IMR-90 (cell line): ENCODE measurements at regions not wholly inside any gene's neighbourhood (a gene's known extent, or its start where the extent isn't known, plus 50 kb on each side); places are given as distances from the start of the nearest gene placed in this dataset.

Source experiments
- BHLHE40 ChIP-seq: fragments of 150-350 bp; IDR thresholded peaks from 2 replicates; pipeline ENCODE4 v1.6.1; 2016; ENCODE audit warnings: mild to moderate bottlenecking, low read depth, low read length
- CEBPB ChIP-seq: IDR thresholded peaks from 2 replicates; pipeline ENCODE4 v1.6.1; 2012; ENCODE audit warnings: low read depth, low read length, improper control_type of control experiment
- CHD1 ChIP-seq: IDR thresholded peaks from 2 replicates; pipeline ENCODE4 v1.6.1; 2012; ENCODE audit warnings: low read depth, low read length, improper control_type of control experiment
- ELK1 ChIP-seq: fragments of 150-350 bp; IDR thresholded peaks from 2 replicates; pipeline ENCODE4 v1.6.1; 2016; ENCODE audit warnings: low read depth, mild to moderate bottlenecking, low read length, moderate library complexity, borderline replicate concordance
- MAZ ChIP-seq: IDR thresholded peaks from 2 replicates; pipeline ENCODE4 v1.6.1; 2012; ENCODE audit warnings: low read depth, mild to moderate bottlenecking, low read length, improper control_type of control experiment, moderate library complexity, borderline replicate concordance
- MXI1 ChIP-seq: IDR thresholded peaks from 2 replicates; pipeline ENCODE4 v1.6.1; 2012; ENCODE audit warnings: low read depth, mild to moderate bottlenecking, low read length, moderate library complexity, borderline replicate concordance
- POLR2A ChIP-seq: IDR thresholded peaks from 2 replicates; pipeline ENCODE4 v1.6.1; 2012; ENCODE audit warnings: mild to moderate bottlenecking, low read depth, low read length
- RAD21 ChIP-seq: IDR thresholded peaks from 2 replicates; pipeline ENCODE4 v1.6.1; 2012; ENCODE audit warnings: low read length, improper control_type of control experiment
- RCOR1 ChIP-seq: IDR thresholded peaks from 2 replicates; pipeline ENCODE4 v1.6.1; 2012; ENCODE audit warnings: mild to moderate bottlenecking, low read length, improper control_type of control experiment; ENCODE audit not compliant: insufficient replicate concordance
- RFX5 ChIP-seq: IDR thresholded peaks from 2 replicates; pipeline ENCODE4 v1.8.0; 2012; ENCODE audit warnings: low read depth, mild to moderate bottlenecking, low read length, moderate library complexity
- TF ChIP-seq, protein P1 (sequence below): conservative IDR thresholded peaks from 2 replicates; pipeline ENCODE4 v1.5.1; 2012; ENCODE audit warnings: mild to moderate bottlenecking, low read depth, low read length, improper control_type of control experiment
- TF ChIP-seq, protein P2 (sequence below): fragments of 150-350 bp; IDR thresholded peaks from 2 replicates; pipeline ENCODE4 v1.6.1; 2017; ENCODE audit warnings: mild to moderate bottlenecking, antibody characterized with exemption, low read length, low read depth

DNA sequence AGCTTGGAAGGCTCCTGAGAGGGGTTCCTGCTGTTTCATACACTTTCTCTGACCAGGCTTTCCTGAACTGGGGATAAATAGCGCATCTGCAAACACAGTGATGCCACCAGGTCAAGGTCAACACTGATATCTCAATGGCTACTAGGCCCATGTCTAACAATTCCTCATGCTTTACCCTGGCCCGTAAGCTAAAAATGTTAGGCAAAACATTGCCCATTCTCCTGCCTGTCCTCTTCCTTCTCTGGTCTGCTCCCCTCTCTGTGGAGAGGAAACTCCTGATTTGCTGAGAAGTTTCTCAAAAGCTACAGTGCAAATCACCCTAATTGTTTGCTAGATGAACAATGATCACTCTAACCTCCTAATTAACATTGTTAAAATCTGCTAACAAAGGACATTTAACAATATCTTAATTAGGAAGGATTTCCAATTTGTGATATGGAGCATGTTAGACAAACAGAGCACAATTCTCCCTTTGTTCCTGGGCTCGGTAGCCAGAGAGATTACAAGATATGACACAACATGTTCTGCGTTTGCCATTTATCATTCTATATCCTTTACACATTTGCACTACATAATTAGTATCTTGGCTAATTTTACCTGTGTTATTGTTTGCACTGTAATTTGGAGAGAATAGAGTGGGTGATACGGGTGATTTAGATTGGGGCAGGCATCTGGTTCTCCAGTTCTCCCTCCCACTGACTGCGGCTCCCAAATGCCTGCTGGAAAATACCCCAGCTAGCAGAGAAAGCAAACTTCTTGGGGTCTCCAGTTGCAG, 266.8 kb downstream of the CD83 start:
- TF ChIP-seq POLR2A (no peak), CHD1 (no peak), RFX5 (no peak), RAD21 (no peak), ELK1 (no peak), CEBPB (no peak), MAZ (no peak), BHLHE40 (no peak), MXI1 (no peak), RCOR1 (no peak)
- TF ChIP-seq, protein P1, sequence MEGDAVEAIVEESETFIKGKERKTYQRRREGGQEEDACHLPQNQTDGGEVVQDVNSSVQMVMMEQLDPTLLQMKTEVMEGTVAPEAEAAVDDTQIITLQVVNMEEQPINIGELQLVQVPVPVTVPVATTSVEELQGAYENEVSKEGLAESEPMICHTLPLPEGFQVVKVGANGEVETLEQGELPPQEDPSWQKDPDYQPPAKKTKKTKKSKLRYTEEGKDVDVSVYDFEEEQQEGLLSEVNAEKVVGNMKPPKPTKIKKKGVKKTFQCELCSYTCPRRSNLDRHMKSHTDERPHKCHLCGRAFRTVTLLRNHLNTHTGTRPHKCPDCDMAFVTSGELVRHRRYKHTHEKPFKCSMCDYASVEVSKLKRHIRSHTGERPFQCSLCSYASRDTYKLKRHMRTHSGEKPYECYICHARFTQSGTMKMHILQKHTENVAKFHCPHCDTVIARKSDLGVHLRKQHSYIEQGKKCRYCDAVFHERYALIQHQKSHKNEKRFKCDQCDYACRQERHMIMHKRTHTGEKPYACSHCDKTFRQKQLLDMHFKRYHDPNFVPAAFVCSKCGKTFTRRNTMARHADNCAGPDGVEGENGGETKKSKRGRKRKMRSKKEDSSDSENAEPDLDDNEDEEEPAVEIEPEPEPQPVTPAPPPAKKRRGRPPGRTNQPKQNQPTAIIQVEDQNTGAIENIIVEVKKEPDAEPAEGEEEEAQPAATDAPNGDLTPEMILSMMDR, result no peak
- TF ChIP-seq, protein P2, sequence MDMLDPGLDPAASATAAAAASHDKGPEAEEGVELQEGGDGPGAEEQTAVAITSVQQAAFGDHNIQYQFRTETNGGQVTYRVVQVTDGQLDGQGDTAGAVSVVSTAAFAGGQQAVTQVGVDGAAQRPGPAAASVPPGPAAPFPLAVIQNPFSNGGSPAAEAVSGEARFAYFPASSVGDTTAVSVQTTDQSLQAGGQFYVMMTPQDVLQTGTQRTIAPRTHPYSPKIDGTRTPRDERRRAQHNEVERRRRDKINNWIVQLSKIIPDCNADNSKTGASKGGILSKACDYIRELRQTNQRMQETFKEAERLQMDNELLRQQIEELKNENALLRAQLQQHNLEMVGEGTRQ, result no peak
